GM12864 (cell line): ENCODE measurements at regions not wholly inside any gene's neighbourhood (a gene's known extent, or its start where the extent isn't known, plus 50 kb on each side); places are given as distances from the start of the nearest gene placed in this dataset.

Experiments used
- DNase-seq: peaks from one replicate; pipeline ENCODE4 v3.0.0-alpha.2; 2011; ENCODE audit warnings: low read depth
- H3K4me3 ChIP-seq: 2 replicates; pipeline ENCODE4 v1.5.1; 2011; ENCODE audit warnings: mild to moderate bottlenecking, low read depth, low read length, control low read depth
- TF ChIP-seq, protein P1 (sequence below): IDR thresholded peaks from 2 replicates; pipeline ENCODE4 v1.5.1; 2011; ENCODE audit warnings: low read depth, mild to moderate bottlenecking, moderate library complexity, low read length, control low read depth, inconsistent platforms; ENCODE audit errors: missing control alignments

DNA sequence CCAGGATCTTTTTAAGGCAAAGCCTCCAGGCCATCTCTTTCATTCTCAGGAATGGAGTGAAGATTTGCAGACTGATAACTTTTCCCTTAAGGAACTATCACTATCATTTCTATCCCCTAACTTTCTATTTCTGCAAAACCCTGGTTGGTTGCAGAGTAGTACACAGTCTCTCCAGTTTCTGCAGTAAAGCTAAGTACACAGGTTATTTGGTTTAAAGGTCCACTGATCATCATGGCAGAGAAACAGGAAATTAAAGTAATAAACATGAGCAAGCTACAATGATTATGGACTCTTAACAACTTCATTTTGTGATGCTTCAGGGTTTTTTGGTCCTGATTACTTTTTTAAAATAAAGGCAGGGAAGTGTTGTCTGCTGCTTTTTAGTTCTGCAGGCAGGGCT, 890.0 kb upstream of the DDX18 start:
- TF ChIP-seq, protein P1, sequence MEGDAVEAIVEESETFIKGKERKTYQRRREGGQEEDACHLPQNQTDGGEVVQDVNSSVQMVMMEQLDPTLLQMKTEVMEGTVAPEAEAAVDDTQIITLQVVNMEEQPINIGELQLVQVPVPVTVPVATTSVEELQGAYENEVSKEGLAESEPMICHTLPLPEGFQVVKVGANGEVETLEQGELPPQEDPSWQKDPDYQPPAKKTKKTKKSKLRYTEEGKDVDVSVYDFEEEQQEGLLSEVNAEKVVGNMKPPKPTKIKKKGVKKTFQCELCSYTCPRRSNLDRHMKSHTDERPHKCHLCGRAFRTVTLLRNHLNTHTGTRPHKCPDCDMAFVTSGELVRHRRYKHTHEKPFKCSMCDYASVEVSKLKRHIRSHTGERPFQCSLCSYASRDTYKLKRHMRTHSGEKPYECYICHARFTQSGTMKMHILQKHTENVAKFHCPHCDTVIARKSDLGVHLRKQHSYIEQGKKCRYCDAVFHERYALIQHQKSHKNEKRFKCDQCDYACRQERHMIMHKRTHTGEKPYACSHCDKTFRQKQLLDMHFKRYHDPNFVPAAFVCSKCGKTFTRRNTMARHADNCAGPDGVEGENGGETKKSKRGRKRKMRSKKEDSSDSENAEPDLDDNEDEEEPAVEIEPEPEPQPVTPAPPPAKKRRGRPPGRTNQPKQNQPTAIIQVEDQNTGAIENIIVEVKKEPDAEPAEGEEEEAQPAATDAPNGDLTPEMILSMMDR = no peak
- H3K4me3 ChIP-seq = no peak overlapping the region
- no peak for DNase-seq

DNA sequence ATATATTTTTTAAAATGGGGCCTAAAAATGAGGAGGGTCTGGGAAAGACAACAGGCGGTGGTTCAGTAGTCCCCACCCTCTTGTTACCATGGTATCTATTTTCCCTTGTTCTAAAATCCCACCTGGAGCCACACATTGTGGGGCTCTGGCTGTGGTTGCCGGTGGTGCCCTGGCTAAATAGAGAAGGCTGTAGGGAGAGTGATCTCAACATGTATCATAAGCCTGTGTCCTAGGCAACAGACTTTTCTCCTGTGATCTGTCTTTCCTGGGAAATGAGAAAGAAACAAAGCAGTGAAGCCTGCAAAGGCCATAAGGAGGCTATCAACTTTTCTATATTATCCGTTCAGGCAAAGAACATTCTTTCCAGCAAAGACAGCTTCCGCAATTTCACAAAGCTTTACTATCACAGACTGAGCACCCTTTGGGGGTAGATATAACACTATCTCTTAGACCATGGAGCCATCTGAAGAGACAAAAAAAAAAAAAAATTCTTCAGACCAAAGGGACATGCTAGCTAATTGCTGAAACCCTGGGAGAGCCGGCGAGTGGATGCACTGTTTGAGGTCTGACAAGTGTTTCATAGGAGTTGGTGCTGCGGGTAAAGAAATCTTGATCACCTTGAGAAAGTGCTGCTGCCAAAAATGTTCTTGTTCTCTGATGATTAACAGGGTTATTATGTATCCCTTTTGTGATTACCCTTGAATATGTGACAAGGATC, 879.2 kb upstream of the DDX18 start:
- no peak overlapping the region for H3K4me3 ChIP-seq
- TF ChIP-seq, protein P1 = no peak
- no peak for DNase-seq

DNA sequence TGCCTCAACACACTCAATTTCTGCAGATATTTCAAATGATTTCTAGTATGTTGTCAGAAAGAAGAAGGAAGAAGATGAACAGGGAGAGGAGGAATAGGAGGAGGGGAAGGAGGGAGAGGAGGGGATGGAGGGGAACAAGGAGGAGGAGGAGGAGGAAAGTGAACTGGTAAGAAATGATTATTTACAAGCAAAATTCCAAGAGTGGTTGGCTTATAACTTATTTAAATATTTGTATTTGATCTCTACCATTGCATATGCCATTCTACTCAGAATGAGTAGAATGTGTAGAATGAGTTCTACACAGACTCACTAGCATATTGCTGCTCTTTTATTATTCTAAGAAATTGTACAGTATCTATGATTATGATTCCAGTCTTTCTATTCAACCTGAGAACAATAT, 866.2 kb upstream of the DDX18 start:
- no peak for DNase-seq
- H3K4me3 ChIP-seq = no peak overlapping the region
- TF ChIP-seq, protein P1 = no peak

DNA sequence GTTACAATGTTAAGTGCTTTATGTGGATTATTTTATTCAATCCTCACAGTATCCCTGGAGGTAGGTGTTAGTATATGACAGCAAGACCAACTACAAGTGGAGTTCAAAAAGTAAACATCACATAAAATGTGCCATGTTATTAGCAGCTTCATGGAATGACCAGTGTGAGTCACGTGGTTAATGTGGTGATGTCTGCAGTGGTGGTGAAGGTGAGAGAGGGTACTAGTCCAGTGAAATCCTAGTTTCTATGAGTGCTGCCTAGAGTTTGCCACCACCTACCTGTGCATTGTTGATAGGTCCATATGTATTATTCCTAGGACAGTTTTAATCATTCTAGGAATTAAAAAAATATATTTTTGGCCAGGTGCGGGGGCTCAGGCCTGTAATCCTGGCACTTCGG, 865.2 kb upstream of the DDX18 start:
- no peak for DNase-seq
- no peak overlapping the region for H3K4me3 ChIP-seq
- TF ChIP-seq, protein P1 = no peak

DNA sequence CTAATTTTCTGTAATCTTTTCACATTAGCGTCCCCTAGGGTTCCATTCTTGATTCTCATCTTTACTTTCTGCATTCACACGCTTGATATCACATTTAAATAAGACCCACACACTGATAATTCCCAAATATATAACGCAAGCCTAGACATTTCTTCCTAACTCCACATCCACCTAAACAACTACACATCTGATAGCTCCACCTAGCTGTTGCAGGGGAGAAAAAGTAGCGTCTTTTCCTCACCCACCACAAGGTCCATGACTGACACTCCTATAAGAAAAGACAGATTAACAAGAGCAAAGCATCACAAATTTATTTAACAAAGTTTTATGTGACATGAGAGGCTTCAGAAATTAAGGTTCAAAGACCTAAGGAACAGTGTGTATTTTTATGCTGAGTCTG, 862.2 kb upstream of the DDX18 start:
- TF ChIP-seq, protein P1 = no peak
- H3K4me3 ChIP-seq = no peak overlapping the region
- DNase-seq = no peak

DNA sequence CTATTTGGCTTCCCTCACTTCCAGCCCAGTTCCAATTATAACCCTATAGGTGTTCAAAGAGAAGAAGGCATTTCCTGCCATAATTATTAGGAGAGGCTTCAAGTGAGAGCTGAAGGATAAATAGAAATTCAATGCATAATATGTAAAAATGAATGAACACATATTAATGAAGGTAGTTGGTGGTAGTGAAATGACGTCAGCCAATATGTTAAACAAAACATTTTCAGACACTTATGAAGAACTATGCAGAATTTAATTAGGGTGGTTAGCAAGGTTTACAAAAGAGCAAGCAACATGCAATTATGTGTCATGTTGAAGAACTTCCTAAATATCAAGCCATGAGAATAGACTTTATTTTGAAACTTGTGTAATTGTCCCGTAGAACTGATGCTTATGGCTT, 858.8 kb upstream of the DDX18 start:
- DNase-seq = no peak
- no peak overlapping the region for H3K4me3 ChIP-seq
- TF ChIP-seq, protein P1 = no peak

DNA sequence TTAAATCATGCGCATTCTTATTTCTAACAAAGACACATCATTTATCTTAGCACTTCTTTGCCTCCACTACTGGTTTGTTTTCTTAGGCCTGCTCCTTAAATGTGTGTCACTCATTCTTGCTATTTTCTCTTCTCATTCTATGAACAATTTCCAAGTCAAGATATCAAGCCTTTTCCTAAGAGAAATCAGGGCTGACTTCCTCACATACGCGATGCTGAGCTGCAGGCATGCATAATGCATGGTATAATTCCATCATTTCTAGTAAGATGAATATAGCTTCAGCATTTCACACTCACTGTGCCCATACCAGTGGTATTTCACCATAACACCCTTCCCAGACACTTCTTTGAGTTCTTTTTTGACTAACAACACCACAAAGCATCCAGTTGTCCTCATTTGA, 838.9 kb upstream of the DDX18 start:
- DNase-seq = no peak
- no peak overlapping the region for H3K4me3 ChIP-seq
- TF ChIP-seq, protein P1 = no peak
